AG09319 (cell line): ENCODE measurements at regions not wholly inside any gene's neighbourhood (a gene's known extent, or its start where the extent isn't known, plus 50 kb on each side); places are given as distances from the start of the nearest gene placed in this dataset.
"Not testable (repeated sequence)": the region's sequence is repeated elsewhere in the genome, so short reads cannot be mapped to it uniquely, and the experiment has no call there.

Source experiments
- DNase-seq: peaks from one replicate; pipeline ENCODE4 v3.0.0-alpha.2; 2010; ENCODE audit warnings: low read depth; ENCODE audit errors: extremely low read depth
- CTCF ChIP-seq: IDR thresholded peaks from 2 replicates; pipeline ENCODE4 v1.5.1; 2011; ENCODE audit warnings: low read depth, mild to moderate bottlenecking, inconsistent platforms, low read length, moderate library complexity

DNA sequence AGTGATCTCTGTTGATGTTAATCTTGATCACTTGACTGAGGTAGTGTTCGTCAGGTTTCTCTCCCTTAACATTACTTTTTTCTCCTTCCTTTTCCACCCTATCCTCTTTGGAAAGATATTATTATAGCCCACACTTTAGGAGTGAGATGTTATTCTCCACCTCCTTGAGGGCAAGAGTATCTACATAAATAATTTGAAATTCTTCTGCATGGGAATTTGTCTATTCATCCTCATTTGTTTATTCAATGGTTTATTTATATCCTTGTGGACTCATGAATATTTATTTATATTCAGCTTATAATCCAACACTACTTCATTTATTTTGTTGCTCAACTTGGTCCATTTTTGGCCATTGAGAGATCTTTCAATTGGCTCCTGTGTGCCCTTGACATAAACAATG lies 750.4 kb downstream of the EPHA4 start:
- DNase-seq = no peak
- TF ChIP-seq CTCF = no peak

DNA sequence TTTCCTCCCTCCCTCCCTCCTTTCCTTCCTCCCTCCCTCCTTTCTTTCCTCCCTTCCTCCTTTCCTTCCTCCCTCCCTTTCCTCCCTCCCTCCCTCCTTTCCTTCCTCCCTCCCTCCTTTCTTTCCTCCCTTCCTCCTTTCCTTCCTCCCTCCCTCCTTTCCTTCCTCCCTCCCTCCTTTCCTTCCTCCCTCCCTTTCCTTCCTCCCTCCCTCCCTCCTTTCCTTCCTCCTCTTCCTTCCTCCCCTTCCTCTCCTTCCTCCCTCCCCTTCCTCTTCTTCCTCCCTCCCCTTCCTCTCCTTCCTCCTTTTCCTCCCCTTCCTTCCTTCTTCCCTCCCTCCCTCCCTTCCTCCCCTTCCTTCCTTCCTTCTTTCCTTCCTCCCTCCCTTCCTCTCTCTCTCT lies 748.5 kb downstream of the EPHA4 start:
- not testable (repeated sequence) for DNase-seq

DNA sequence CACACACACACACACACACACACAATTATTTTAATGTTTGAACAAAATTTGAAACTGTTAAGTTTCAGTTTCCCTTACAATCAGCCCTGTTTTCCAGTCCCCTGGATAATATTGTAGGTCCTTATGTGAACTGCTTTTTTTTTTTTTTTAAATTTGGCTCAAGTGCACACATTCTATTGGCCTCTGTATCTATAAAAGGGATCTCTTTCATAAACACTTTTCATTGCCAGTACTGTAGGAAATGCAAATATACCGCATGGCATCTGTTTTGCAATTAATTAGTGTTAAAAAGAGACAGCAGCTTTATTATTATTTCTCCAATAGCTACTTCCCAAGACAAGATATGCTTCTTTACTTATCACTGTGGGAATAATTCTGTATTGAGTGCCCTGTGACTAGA lies 738.7 kb downstream of the EPHA4 start:
- no peak for TF ChIP-seq CTCF
- DNase-seq = no peak

- TF ChIP-seq CTCF = no peak
Measured at GRCh38 chr2:220835583-220835982, 736.5 kb downstream of the EPHA4 start.

GRCh38 chr2:220837226-220837625 lies 734.9 kb downstream of the EPHA4 start:
- DNase-seq = no peak
- no peak for TF ChIP-seq CTCF

More at GRCh38 chr2:220835583-220835982, 736.5 kb downstream of the EPHA4 start:
- DNase-seq = no peak

- no peak for TF ChIP-seq CTCF
- DNase-seq = no peak
Measured at GRCh38 chr2:220842901-220843665, 729.0 kb downstream of the EPHA4 start.

GRCh38 chr2:220845766-220846273 lies 726.3 kb downstream of the EPHA4 start:
- no peak for DNase-seq
- TF ChIP-seq CTCF = no peak

GRCh38 chr2:220847006-220847405 lies 725.1 kb downstream of the EPHA4 start:
- no peak for DNase-seq
- TF ChIP-seq CTCF = no peak
